Brain pericyte (primary cell): ENCODE measurements at regions not wholly inside any gene's neighbourhood (a gene's known extent, or its start where the extent isn't known, plus 50 kb on each side); places are given as distances from the start of the nearest gene placed in this dataset.
"Not testable (repeated sequence)": the region's sequence is repeated elsewhere in the genome, so short reads cannot be mapped to it uniquely, and the experiment has no call there.

ENCODE experiments used
- DNase-seq: peaks from one replicate; pipeline ENCODE4 v3.0.0-alpha.2; 2012; ENCODE audit warnings: low read depth, low spot score

DNA sequence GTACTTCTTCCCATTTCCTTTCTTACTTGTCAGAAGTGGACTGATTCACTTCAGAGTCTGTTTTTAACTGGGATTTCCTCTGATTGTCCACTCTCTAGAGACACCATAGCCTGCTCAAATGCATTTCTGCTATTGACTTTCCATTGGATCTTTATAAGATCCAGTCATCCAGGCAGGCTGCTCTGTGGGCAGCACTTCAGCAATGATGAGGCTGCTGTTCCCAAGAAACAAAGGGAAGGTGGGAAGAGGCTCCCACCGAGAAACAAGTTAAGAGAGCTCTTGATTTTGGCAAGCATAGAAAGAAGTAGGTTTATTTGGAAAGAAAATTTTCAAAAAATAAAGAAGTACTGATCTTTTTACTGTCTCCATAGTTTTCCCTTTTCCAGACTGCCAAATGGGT lies 125.8 kb upstream of the STARD13 start:
- no peak for DNase-seq

GRCh38 chr13:33415822-33416221 lies 130.3 kb upstream of the STARD13 start:
- DNase-seq, result no peak

GRCh38 chr13:33418224-33418953 lies 132.8 kb upstream of the STARD13 start:
- not testable (repeated sequence) for DNase-seq

- DNase-seq, result not testable (repeated sequence)
Observed at GRCh38 chr13:33420117-33420516, 134.6 kb upstream of the STARD13 start.

DNA sequence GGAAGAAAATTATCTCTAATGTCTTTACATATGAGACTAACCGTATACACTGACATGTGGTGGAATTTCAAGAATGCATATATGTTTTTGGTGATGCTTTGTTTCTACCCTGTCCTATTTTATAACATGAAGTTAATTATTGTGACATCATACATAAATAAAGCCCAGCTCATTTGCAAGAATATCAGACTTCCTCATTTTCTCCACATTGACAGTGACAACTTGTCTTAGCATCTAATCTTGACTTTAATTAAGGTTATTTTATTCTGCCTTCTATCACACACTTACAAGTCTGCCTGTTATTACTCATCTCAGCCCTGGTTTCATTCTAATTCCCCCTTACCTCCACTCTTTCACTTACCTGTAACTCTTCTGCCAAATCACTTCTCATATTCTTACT lies 140.6 kb upstream of the STARD13 start:
- DNase-seq, result no peak

GRCh38 chr13:33433316-33433715 lies 147.8 kb upstream of the STARD13 start:
- no peak for DNase-seq

- DNase-seq, result no peak
Observed at GRCh38 chr13:33434676-33435075, 149.1 kb upstream of the STARD13 start.

- DNase-seq, result no peak
Observed at GRCh38 chr13:33435207-33435606, 149.7 kb upstream of the STARD13 start.

GRCh38 chr13:33438918-33439317 lies 153.4 kb upstream of the STARD13 start:
- DNase-seq, result no peak

GRCh38 chr13:33441015-33441414 lies 155.5 kb upstream of the STARD13 start:
- DNase-seq, result no peak

DNA sequence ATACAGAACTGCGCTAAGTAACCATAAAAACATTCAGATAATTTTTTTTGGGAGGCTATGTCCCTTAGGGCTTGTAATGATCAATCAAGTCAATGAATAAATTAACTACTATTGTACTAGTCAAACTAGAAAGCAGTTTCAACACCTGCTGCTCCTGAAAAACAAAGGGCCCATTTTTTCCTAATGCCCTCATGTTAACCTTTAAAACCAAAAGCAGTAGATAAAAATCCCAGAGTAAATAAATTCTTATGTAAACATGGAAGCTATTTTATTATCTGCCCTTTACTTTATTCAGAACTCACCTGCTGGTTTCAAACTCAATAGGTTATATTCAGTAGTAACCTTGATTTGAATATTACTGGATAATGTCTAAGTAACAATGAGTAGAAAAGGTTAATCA lies 159.5 kb upstream of the STARD13 start:
- DNase-seq, result no peak

DNA sequence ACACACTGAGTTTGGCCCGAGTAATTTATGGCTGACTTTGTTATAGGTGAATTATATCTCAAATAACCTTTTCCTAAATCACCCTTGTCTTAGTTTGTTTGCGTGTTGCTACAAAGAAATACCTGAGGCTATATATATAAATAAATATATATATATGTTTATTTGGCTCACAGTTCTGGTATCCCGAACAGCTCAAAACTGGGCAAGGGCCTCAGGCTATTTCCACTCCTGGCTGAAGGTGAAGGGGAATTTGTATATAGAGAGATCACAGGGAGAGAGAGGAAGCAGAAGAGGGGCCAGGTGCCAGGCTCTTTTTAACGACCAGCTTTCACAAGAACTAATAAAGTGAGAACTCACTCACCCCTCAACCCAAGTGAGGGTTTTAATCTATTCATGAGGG lies 159.9 kb upstream of the STARD13 start:
- DNase-seq, result no peak

- DNase-seq, result no peak
Observed at GRCh38 chr13:33446821-33447725, 161.5 kb upstream of the STARD13 start.

DNA sequence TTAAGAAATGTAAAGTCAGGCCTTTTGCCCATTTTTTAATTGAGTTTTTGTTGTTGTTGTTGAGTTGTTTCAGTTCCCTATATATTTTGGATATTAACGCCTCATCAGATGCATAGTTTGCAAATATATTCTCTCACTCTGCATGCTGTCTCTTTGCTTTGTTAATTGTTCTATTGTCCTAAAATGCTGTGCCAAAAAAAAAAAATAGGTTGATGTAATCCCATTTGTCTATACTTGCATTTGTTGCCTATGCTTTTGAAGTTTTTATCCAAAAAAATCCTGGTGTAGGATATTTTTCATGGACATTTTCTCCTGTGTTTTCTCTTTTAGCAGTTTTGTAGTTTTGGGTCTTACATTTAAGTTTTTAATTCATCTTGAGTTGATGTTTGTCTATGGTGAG lies 163.3 kb upstream of the STARD13 start:
- DNase-seq, result no peak

GRCh38 chr13:33450956-33451709 lies 165.6 kb upstream of the STARD13 start:
- DNase-seq, result no peak

DNA sequence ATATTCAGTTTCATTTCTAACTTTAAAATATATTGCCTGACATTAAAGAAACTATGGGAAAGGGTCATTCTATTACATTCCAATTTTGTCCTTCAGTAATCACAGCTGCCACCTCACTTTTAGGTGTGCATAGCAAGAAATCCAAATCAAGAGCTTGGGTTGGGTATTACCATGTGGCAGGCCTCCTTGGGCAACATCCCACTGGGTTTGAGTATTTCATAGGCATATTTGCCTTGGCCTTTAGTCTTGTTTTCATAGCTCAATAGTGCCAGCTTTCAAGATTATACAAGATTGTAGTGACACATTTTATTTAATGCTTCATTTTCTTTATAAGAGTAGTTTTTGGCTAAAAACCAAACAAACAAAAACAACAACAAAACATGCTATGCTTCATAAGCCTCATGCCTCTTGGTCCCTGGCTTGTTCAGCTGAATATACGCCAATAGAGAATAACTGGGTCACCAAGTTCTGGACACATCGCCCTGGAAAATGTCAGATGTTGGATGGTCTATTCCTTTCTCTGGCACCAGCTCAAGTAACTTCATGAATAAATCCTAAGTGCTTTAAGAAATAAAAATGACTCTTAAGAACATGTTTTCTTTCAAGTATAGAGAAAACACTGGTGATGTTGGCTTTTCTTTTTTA lies 167.4 kb upstream of the STARD13 start:
- no peak for DNase-seq

DNA sequence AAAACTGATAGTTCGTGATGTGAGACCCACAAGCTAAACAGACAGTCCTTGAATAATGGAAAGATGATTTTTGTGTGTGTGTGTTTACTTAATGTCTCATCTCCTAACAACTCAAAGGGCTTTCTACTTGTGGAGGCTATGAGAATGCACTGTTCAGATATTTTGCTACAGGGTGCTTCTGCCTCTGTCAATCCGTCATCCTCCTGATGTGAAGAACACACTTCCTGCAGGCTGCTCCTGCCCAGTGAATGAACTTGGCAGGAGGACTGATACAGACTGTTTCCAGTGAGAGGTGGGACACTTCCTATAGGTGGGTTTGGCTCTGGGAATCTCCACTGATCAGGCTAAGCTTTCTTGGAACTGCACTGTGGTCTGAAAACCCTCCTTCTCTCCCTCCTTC lies 168.4 kb upstream of the STARD13 start:
- no peak for DNase-seq

- DNase-seq, result no peak
Observed at GRCh38 chr13:33454844-33455705, 169.5 kb upstream of the STARD13 start.

DNA sequence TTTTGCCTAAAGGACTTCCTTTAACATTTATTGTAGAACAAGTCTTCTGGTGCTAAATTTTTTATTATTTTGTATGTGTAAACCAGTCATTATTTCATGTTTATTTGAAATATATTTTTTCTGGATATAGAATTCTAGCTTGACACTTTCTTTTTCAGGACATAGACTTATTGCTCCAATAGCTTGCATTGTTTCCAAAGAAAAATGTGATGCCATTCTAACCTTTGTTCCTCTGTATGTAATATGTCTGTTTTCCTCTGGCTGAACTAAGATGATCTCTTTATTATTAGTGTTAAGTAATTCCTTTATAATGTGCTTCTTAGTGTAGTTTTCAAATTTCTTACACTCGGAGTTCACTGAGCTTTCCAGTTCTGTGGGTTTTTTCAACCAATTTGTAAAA lies 174.1 kb upstream of the STARD13 start:
- DNase-seq, result no peak

- DNase-seq, result no peak
Observed at GRCh38 chr13:33462109-33462508, 176.6 kb upstream of the STARD13 start.

- DNase-seq, result no peak
Observed at GRCh38 chr13:33464345-33464744, 178.8 kb upstream of the STARD13 start.
